GF-D8 (cell line): ENCODE measurements at regions not wholly inside any gene's neighbourhood (a gene's known extent, or its start where the extent isn't known, plus 50 kb on each side); places are given as distances from the start of the nearest gene placed in this dataset.
"Not testable (repeated sequence)": the region's sequence is repeated elsewhere in the genome, so short reads cannot be mapped to it uniquely, and the experiment has no call there.

ENCODE experiments used
- DNase-seq: peaks from one replicate; lab custom pipeline; 2025; lab: John Stamatoyannopoulos, UW

DNA sequence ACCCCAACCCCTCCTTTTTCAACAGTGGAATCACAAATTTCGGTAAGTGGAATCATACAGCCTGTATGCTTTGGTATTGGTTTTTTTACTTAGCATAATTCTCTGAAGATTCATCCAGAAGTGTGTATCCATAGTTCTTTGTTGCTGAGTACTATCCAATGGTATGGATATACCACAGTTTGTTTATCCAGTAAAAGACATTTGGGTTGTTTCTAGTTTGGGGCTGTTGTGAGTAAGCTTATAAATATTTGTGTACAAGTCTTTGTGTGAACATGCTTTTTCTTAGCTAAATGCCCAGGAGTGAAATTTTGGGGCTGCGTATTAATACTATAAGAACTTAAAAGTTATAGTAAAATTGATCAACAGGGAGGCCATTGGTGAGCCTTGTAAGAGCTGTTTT, 57.5 kb upstream of the GC start:
- DNase-seq = no peak

DNA sequence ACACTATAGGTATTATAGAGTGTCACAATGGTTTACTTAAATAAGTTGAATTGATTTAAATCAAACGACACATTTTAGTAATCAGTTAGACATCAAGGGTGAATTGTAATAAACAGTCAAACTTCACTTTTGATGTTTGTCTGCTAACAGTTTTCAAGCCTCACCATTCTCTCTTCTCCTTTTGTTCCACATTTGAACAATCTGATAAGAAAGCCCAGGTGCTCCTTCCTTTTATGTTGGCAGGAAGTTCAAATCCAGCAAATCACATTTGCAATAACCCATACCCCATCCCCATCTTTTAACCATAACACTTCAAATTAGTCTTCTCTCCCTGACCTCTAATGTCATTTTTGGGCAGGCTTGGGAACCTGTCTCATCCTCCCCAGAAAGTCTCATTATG, 63.4 kb upstream of the GC start:
- DNase-seq = no peak

GRCh38 chr4:71855944-71856343, 72.1 kb upstream of the GC start:
- no peak for DNase-seq

GRCh38 chr4:71857713-71858451, 74.0 kb upstream of the GC start:
- no peak for DNase-seq

- no peak for DNase-seq
Measured at GRCh38 chr4:71860643-71861042, 76.8 kb upstream of the GC start.

DNA sequence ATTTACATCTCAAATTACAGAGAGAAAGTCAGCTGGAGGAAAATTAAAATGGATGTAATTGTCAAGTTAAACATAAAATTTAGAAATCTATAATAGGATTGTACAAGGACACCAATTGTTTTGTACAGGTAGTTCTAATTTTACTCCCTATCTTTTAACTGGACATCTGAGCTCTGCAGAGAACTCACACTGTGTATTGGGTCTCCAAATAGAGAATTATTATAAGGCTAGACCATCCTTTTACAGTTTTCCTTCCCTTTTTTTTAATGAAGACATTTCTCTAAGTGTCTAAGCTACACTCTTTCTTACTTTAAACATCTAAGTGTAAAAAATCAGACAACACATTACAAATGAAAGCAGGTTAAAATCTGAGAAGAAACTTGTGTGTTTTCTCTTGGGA, 78.4 kb upstream of the GC start:
- DNase-seq = no peak

- DNase-seq = no peak
Measured at GRCh38 chr4:71863457-71863856, 79.6 kb upstream of the GC start.

GRCh38 chr4:71864380-71864779, 80.5 kb upstream of the GC start:
- no peak for DNase-seq

GRCh38 chr4:71866212-71866885, 82.5 kb upstream of the GC start:
- DNase-seq = no peak

- no peak for DNase-seq
Measured at GRCh38 chr4:71867598-71867997, 83.7 kb upstream of the GC start.

DNA sequence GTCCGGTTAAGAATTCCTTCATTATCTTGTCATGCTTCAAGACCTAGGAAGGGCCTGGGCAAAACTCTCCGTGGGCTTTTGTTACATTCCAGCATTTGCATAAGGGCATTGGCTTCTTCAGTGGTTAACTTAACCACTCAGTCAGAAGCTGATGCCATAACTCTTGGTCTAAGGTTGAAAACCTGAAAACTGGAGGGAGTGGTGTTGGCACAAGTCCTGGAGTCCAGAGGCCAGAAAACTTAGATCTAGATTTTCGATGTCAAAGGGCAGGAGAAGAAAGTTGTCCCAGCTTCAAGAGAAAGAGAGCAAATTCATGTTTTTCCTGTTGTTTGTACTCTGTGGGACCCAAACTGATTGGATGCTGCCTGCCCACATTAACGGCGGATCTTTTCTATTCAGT, 86.6 kb upstream of the GC start:
- no peak for DNase-seq

DNA sequence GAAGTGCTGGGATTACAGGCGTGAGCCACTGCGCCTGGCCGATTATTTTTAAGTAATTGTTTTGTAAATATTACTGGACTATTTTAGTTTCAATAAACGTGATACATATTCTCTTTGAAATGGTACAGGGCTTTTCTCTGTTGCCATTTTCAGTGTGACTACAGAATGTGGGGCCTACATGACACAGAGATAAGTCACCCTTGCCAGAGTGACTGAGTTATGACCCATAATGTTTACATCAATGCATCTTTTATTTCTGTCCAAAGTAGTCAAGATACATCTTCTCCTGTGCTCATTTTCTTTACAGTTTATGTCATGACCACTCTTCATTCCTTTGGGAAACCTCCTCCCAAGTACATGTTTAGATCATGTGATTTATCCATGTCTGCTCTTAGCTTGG, 88.3 kb upstream of the GC start:
- no peak for DNase-seq

DNA sequence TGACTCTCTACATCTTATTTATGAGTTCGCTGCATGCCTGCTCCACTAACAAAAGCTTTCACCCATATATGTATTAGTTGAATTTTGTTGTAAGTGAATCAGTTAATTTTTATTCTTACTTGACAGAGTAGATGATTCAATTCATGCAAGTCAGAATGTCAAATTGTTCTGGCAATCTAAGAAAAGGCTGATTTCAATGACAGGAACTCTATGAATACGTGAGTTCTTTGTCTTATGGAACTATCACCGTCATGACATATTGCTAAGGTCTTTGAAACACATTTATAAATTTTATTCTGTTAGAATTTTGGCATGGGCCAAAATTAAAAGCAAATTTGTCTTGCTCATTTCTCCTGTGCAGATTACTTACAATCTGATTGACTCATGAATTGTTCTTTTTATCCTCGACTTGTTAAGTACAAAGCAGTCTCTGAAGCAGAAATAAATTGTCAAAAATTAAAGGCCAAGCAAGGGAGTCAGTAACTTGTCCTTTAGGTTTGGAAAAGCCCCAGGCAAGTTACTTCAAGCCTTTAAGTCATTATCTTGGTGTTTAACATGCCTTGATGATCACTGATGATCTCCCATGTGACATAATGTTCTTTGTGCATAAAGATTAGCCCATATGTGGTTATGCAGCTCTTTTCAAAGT, 89.0 kb upstream of the GC start:
- no peak for DNase-seq

DNA sequence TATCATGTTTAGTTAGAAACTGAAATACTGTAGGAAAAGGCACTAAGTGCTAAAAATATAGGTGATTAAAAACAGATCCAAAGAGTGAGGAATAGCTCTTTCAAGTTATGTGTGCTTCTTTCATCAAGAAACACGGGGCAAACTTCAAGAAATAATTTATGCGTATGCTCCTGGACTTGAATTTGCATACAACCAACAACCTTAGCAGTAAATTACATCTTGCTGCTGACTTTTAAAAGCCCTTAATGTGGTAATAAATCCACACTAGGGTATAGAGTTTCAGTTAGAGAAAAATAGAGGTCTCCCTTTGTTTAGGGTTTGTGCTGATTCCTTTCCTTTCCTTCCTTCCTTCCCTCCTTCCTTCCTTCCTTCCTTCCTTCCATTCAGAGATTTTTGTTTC, 94.5 kb upstream of the GC start:
- no peak for DNase-seq

GRCh38 chr4:71882113-71882841, 98.4 kb upstream of the GC start:
- DNase-seq = no peak

DNA sequence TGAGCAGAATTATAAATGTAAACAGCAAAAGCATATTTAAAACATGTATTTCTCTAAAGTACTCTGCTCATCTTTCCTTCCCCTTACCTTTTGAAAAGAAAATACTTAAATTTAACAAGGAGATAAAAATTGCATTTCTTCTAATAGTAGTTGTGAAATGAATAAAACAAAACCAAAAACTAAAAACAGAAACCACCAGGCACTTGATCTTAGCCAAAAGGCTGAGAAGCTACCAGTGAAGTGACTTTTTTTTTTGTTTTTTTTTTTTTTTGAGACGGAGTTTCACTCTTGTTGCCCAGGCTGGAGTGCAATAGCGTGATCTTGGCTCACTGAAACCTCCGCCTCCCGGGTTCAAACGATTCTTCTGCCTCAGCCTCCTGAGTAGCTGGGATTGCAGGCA, 116.5 kb upstream of the GC start:
- DNase-seq = not testable (repeated sequence)

GRCh38 chr4:71905594-71905993, 121.7 kb upstream of the GC start:
- DNase-seq = peak; percentile 47

DNA sequence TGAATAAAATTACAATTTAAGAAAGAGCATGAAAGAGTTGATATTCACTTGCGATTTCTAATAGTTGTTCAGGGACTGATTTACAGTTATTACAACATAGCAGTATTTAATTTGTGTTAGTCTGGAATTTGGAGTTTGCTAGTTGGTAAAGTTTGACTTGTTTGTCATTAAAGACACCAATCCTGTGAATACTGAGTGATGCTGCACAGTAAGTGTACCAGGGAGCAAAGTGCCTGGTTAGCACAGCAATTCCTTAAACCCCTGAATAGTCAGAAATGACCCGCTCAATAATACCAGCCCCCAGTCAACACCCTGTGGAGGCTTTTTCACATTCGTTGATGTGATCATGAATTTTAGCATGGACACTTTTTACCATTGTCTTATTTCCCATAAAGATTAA, 122.2 kb upstream of the GC start:
- DNase-seq = no peak

DNA sequence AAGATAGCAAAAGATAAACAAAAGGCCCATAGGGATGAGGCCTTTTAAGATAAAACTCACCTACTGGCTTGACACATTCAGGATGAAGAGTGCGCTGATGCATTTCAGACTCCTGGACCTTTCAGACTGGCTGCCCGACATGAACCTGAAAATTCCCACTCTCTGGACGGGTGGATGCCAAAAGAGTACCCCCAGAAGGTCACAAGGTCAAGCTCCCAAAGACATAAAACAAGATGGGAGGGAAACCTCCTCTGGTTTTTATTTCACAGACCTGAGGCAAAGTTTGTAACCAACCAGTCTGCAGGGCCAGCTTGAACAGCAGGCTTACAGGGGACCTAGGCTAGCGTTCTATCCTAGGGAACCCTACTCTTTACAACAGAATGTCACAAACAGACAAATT, 123.2 kb upstream of the GC start:
- DNase-seq = no peak

DNA sequence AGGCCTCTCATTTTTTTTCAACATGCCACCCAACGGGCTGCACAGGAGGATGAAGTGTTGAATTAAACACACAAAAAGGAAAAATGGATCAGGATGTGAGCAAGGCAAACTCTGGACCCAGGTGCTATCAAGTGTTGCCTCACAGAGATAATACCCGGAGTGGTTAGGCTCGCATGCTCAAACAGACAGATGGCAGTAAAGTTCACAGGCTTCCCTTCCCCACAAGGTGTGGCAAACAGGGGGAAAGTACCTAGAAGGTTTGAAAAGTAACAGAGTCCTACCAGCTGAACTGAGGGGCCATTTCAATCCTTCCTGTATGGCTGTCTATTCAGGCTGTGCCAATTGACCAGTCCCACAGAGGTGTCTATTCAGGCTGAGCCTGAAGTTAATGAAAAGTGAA, 123.9 kb upstream of the GC start:
- DNase-seq = no peak

GRCh38 chr4:71913275-71913674, 118.5 kb upstream of the NPFFR2 start:
- no peak for DNase-seq

DNA sequence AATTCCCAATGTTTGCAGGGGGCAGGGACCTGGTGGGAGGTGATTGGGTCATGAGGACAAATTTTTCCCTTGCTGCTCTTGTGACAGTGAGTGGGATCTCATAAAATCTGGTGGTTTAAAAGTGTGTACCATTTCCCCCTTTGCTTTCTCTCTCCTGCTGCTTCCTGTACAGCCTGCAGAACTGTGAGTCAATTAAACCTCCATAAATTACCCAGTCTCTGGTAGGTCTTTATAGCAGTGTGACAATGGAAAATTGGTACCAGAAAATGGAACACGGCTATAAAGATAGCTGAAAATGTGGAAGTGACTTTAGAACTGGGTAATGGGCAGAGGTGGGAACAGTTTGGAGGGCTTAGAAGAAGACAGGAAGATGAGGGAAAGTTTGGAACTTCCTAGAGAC, 108.7 kb upstream of the NPFFR2 start:
- no peak for DNase-seq

DNA sequence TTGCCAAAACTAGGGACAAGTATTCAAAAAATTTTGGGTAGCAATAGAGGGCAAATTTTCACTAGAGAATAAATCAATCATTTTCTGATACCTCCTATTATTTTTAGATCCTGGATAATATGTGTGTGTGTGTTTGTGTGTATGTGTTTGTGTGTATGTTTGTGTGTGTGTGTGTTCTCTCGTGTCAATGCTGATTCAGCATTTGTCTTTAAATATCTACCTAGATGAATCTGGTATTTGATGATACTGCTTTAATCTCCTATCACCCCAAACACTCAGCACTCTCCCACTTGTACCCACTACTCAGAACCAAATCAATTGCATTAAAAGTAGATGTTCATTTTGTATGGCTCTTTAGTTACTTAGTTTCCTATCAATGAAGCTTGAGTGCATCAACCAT, 101.3 kb upstream of the NPFFR2 start:
- no peak for DNase-seq
